ENCODE measurements at regions not wholly inside any gene's neighbourhood (a gene's known extent, or its start where the extent isn't known, plus 50 kb on each side); places are given as distances from the start of the nearest gene placed in this dataset.

GRCh38 chr13:74266861-74267260 lies 132.7 kb upstream of the KLF12 start:
- Histone ChIP-seq H3K79me1 (ENCODE audit: low read depth, low read length) (no peaks in the 10 kb centered on the region), H3K27ac (ENCODE audit: low read depth, low read length) (no peak overlapping the region), H3K9me3 (ENCODE audit: insufficient read depth in 2 of 2, low read depth in 1 of 2, low read length in 1 of 2) (peaks cover 7 to 15% of the 10 kb centered on the region in 2 experiments; a peak in 3 of 4 replicates), H3K14ac (ENCODE audit: insufficient read length) (no peak overlapping the region), H3K23me2 (ENCODE audit: low read depth, low read length) (no peaks in the 10 kb centered on the region), H2BK15ac (ENCODE audit: low read length) (no peak overlapping the region), H4K5ac (ENCODE audit: insufficient read length, low read depth, low read length) (no peak overlapping the region), H3K36me3 (ENCODE audit: control insufficient read depth in 2 of 4, insufficient read depth in 4 of 4, low read length in 3 of 4) (no peaks in the 10 kb centered on the region), H3K4ac (replicated peaks; ENCODE audit: insufficient read length, low read depth, low read length) (no peak overlapping the region), H3K4me2 (ENCODE audit: insufficient read depth in 1 of 2, low read depth in 2 of 2, low read length in 2 of 2) (no peak overlapping the region), H3K27me3 (replicated peaks in 1 of 4; ENCODE audit: control insufficient read depth in 3 of 4, extremely low read depth in 1 of 4, insufficient read depth in 3 of 4, low read length in 3 of 4) (no peaks in the 10 kb centered on the region), H4K20me1 (replicated peaks in 1 of 2; ENCODE audit: control insufficient read depth in 1 of 2, insufficient read depth in 2 of 2, low read length in 2 of 2) (no peaks in the 10 kb centered on the region), H3K9ac (replicated peaks in 1 of 4; ENCODE audit: extremely low read depth in 1 of 4, low read depth in 3 of 4, low read length in 3 of 4) (no peak overlapping the region), H3K4me3 (ENCODE audit: extremely low read depth in 1 of 4, insufficient read depth in 2 of 4, low read depth in 3 of 4, low read length in 4 of 4) (no peak overlapping the region), H3K18ac (ENCODE audit: extremely low read depth, low read length) (no peak overlapping the region), H4K8ac (ENCODE audit: extremely low read depth, insufficient read depth, low read length) (no peak overlapping the region), H2AFZ (ENCODE audit: low read length) (no peak overlapping the region), H2BK20ac (ENCODE audit: low read length) (no peak overlapping the region), H3K79me2 (ENCODE audit: control insufficient read depth in 1 of 2, insufficient read depth in 2 of 2, low read length in 2 of 2) (no peaks in the 10 kb centered on the region), H2AK5ac (ENCODE audit: low read depth, low read length) (no peak overlapping the region), H2BK5ac (ENCODE audit: low read depth, low read length) (no peak overlapping the region), H2BK120ac (replicated peaks; ENCODE audit: low read depth, low read length) (no peak overlapping the region), H2BK12ac (ENCODE audit: low read depth, low read length) (no peak overlapping the region), H3K4me1 (replicated peaks in 1 of 4; ENCODE audit: control insufficient read depth in 3 of 4, insufficient read depth in 4 of 4, low read length in 3 of 4) (no peaks in the 10 kb centered on the region), H3K23ac (ENCODE audit: insufficient read length) (no peak overlapping the region), H4K91ac (replicated peaks; ENCODE audit: insufficient read length, low read length) (no peak overlapping the region), H3K56ac (replicated peaks; ENCODE audit: insufficient read length, low read depth, low read length) (no peak overlapping the region)
- CTCF ChIA-PET (ENCODE audit: partially characterized antibody): interaction anchor here (1.5 to 2.2 kb wide), 3 partner anchors 9 to 20 kb away, joined by 3 to 9 read pairs (median 5); no protein-coding TSS in a partner anchor
- DNase-seq (ENCODE audit: low read depth in 1 of 2, low spot score in 2 of 2) (no peak), FAIRE-seq (no peak)
- POLR2A ChIA-PET (ENCODE audit: partially characterized antibody): no interaction called here
- 94% methylated on average over 1 of the region's 1 CpG; no CpG with 5 or more reads in 1 of the 2 experiments for whole genome bisulfite sequencing, 2 experiments (ENCODE audit: extremely low coverage in 1 of 2, insufficient coverage in 1 of 2, insufficient read length in 1 of 2, insufficient replicate concordance in 2 of 2, low coverage in 1 of 2, low lambda C conversion rate in 2 of 2, missing lambda C conversion rate in 1 of 2)
- TF ChIP-seq KDM4A (IDR thresholded peaks at IDR 0.05; ENCODE audit: low read depth, low read length, severe bottlenecking) (no peak), EP300 (IDR thresholded peaks at IDR 0.05; ENCODE audit: borderline replicate concordance in 1 of 2, low read depth in 2 of 2, low read length in 2 of 2) (no peak), JUND (IDR thresholded peaks at IDR 0.05; ENCODE audit: low read length) (no peak), YY1 (IDR thresholded peaks at IDR 0.05; ENCODE audit: low read depth, low read length) (no peak), CHD1 (IDR thresholded peaks at IDR 0.05; ENCODE audit: low read depth, low read length) (no peak), ASH2L (IDR thresholded peaks at IDR 0.05; ENCODE audit: low read length) (no peak), BACH1 (IDR thresholded peaks at IDR 0.05; ENCODE audit: low read length) (no peak), SRF (IDR thresholded peaks at IDR 0.05; ENCODE audit: low read depth, low read length) (no peak), KDM1A (IDR thresholded peaks at IDR 0.05; ENCODE audit: borderline replicate concordance, low read length) (no peak), KDM5A (IDR thresholded peaks at IDR 0.05; ENCODE audit: low read length) (no peak), EZH2 (IDR thresholded peaks at IDR 0.05; ENCODE audit: low read depth, low read length, severe bottlenecking) (no peak), SIX5 (IDR thresholded peaks at IDR 0.05; ENCODE audit: low read depth, low read length) (no peak), SP2 (IDR thresholded peaks at IDR 0.05; ENCODE audit: low read length) (no peak), ATF3 (IDR thresholded peaks at IDR 0.05; ENCODE audit: insufficient read depth, low read depth, low read length) (no peak), CREB1 (IDR thresholded peaks at IDR 0.05) (no peak), PHF8 (conservative IDR thresholded peaks at IDR 0.05; ENCODE audit: low read depth, low read length) (no peak)
